Testis (tissue), 2 donors: ENCODE measurements at regions not wholly inside any gene's neighbourhood (a gene's known extent, or its start where the extent isn't known, plus 50 kb on each side); places are given as distances from the start of the nearest gene placed in this dataset.

Source experiments
- DNase-seq: peaks from one replicate; pipeline ENCODE4 v3.0.0-alpha.2; 2019
- H3K27ac ChIP-seq, 2 donors: fragments of 200-600 bp; sonication (generic); one replicate each; pipeline ENCODE4 v1.5.1; 2019
- H3K27me3 ChIP-seq: fragments of 200-600 bp; sonication (generic); one replicate; pipeline ENCODE4 v1.5.1; 2019
- H3K36me3 ChIP-seq: fragments of 200-600 bp; sonication (generic); one replicate; pipeline ENCODE4 v1.5.1; 2017; ENCODE audit warnings: low read depth; ENCODE audit errors: missing control alignments
- H3K4me1 ChIP-seq: fragments of 200-600 bp; sonication (generic); one replicate; pipeline ENCODE4 v1.5.1; 2019
- H3K4me3 ChIP-seq, 2 donors: fragments of 200-600 bp; sonication (generic); one replicate each; pipeline ENCODE4 v1.5.1; 2017 to 2019
- H3K9me3 ChIP-seq: fragments of 200-600 bp; sonication (generic); one replicate; pipeline ENCODE4 v1.5.1; 2017
- CTCF ChIP-seq, 3 experiments: fragments of 450-650 bp in 2 of 3; fragments of 200-600 bp in 1 of 3; sonication (generic) in 1 of 3; IDR thresholded peaks; one replicate each; pipeline ENCODE4 v1.5.1; 2016 to 2019; ENCODE audit warnings: antibody characterized with exemption in 3 of 3, mild to moderate bottlenecking in 2 of 3, moderate library complexity in 1 of 3
- POLR2A ChIP-seq: fragments of 450-650 bp; IDR thresholded peaks from one replicate; pipeline ENCODE4 v1.6.1; 2017; ENCODE audit warnings: antibody characterized with exemption, mild to moderate bottlenecking, moderate library complexity
- WGBS, 2 donors: methylation state at CpG; one replicate each; pipeline ENCODE4 v1.1.5; 2018; 5-methylcytosine and 5-hydroxymethylcytosine counted together
- intact Hi-C: fragments of 100-400 bp; cut with DNase I; formaldehyde crosslinking; loops from one replicate; pipeline ENCODE4 v1.15.1; 2023; ENCODE audit warnings: low total_unique reads

- no peaks in the 10 kb centered on the region for H3K4me1 ChIP-seq
- H3K36me3 ChIP-seq = no peaks in the 10 kb centered on the region
- no peaks in the 10 kb centered on the region for H3K9me3 ChIP-seq
- no peaks in the 10 kb centered on the region for H3K27me3 ChIP-seq
- no peak overlapping the region for H3K27ac ChIP-seq
- DNase-seq = no peak
- intact Hi-C loops = no loop called here
- no peak overlapping the region for H3K4me3 ChIP-seq
- no peak for TF ChIP-seq CTCF (IDR thresholded peaks at IDR 0.05)
- no peak for TF ChIP-seq POLR2A
- WGBS, 2 donors = 66 to 69% methylated on average over 2 of the region's 2 CpGs
Measured at GRCh38 chr4:159549098-159549518, 446.2 kb downstream of the RAPGEF2 start.

- TF ChIP-seq POLR2A = no peak
- no peak for TF ChIP-seq CTCF (IDR thresholded peaks at IDR 0.05)
- H3K4me3 ChIP-seq = no peak overlapping the region
- H3K27ac ChIP-seq = no peak overlapping the region
- intact Hi-C loops = no loop called here
- DNase-seq = no peak
- WGBS, 2 donors = 73 to 83% methylated on average over 1 of the region's 1 CpG
- H3K27me3 ChIP-seq = no peaks in the 10 kb centered on the region
- H3K4me1 ChIP-seq = no peaks in the 10 kb centered on the region
- no peaks in the 10 kb centered on the region for H3K9me3 ChIP-seq
- H3K36me3 ChIP-seq = no peaks in the 10 kb centered on the region
Measured at GRCh38 chr4:159551281-159551680, 448.4 kb downstream of the RAPGEF2 start.

DNA sequence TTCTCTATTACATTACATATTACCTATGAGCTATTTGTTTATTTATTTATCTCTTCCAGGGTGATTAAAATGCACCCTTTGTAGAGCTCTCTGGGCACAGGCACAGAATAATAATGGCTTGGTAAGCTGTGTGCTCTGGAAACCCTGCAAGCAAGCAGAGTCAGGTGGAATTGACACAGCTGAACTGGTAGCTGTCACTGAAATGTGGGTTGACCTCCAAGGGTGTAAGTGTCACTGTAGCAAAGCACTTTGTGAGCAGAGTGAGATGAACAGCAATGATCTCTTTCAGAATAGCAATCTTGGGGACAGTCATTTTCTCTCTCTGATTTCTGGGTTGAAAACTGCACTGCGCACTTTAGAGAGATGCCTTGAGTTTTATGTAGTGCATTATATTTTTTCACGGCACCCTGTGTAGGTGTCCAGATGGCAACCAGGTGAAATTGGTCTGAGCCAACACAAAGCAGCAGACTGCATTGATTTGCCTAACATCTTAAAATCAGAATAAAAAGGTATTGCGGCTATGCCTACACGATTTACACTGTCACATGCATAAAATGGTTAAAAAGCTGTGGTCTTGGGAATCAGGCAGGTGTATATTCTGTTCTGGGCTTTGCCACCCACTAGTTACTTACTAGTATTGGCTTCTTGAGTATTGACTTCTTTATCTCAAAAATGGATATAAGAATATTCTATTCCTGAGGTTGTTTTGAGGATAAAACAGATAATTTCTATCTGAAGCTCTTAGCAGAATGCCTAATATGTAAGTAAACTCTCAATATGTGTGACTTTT lies 450.3 kb downstream of the RAPGEF2 start:
- H3K9me3 ChIP-seq = no peaks in the 10 kb centered on the region
- intact Hi-C loops = no loop called here
- H3K4me1 ChIP-seq = no peaks in the 10 kb centered on the region
- no peak overlapping the region for H3K4me3 ChIP-seq
- no peaks in the 10 kb centered on the region for H3K36me3 ChIP-seq
- H3K27ac ChIP-seq = no peak overlapping the region
- no peaks in the 10 kb centered on the region for H3K27me3 ChIP-seq
- TF ChIP-seq POLR2A = no peak
- no peak for TF ChIP-seq CTCF (IDR thresholded peaks at IDR 0.05)
- WGBS, 2 donors = 97% methylated on average over 4 of the region's 4 CpGs
- DNase-seq = no peak

DNA sequence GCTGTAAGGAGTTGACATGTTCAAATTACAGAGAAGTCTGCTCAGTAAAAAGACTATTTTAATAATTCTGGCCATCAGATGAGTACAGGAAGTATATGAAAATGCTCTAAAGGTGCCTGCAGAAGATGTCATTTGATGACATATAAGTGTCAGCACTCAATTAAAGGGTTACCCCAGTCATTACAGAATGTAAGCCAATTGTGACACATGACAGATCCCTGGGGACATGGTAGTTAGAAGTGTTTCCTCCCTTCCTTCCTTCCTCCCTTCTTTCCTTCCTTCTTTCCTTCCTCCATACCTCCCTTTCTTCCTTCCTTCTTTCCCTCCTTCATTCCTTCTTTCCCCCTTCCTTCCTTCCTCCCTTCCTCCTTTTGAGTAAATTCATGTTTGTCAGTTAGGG lies 453.0 kb downstream of the RAPGEF2 start:
- H3K27ac ChIP-seq = no peak overlapping the region
- no peak for DNase-seq
- H3K27me3 ChIP-seq = no peaks in the 10 kb centered on the region
- TF ChIP-seq POLR2A (no peak), CTCF (IDR thresholded peaks at IDR 0.05) (no peak)
- H3K9me3 ChIP-seq = no peaks in the 10 kb centered on the region
- no peaks in the 10 kb centered on the region for H3K36me3 ChIP-seq
- intact Hi-C loops = no loop called here
- H3K4me1 ChIP-seq = no peaks in the 10 kb centered on the region
- no peak overlapping the region for H3K4me3 ChIP-seq

- WGBS, 2 donors = 85 to 88% methylated on average over 1 of the region's 1 CpG
- intact Hi-C loops = no loop called here
- Histone ChIP-seq H3K36me3 (no peaks in the 10 kb centered on the region), H3K4me1 (no peaks in the 10 kb centered on the region), H3K4me3 (no peak overlapping the region), H3K9me3 (no peaks in the 10 kb centered on the region), H3K27me3 (no peaks in the 10 kb centered on the region), H3K27ac (no peak overlapping the region)
- TF ChIP-seq POLR2A (no peak), CTCF (IDR thresholded peaks at IDR 0.05) (no peak)
- DNase-seq = no peak
Measured at GRCh38 chr4:159562366-159562765, 459.5 kb downstream of the RAPGEF2 start.
